Fibroblast of skin of left biceps (primary cell): ENCODE measurements at regions not wholly inside any gene's neighbourhood (a gene's known extent, or its start where the extent isn't known, plus 50 kb on each side); places are given as distances from the start of the nearest gene placed in this dataset.

Experiments used
- DNase-seq, 2 experiments: peaks; one replicate each; pipeline ENCODE4 v3.0.0-alpha.2; 2013; ENCODE audit warnings: low read depth in 2 of 2

- DNase-seq, result no peak
These were observed 93.2 kb upstream of the HS3ST5 start for GRCh38 chr6:114435985-114436384.

GRCh38 chr6:114432400-114432799 lies 89.6 kb upstream of the HS3ST5 start:
- no peak for DNase-seq

- no peak for DNase-seq
These were observed 88.8 kb upstream of the HS3ST5 start for GRCh38 chr6:114431641-114432040.

GRCh38 chr6:114430534-114431124 lies 87.8 kb upstream of the HS3ST5 start:
- no peak for DNase-seq

- DNase-seq, result no peak
These were observed 85.5 kb upstream of the HS3ST5 start for GRCh38 chr6:114428341-114428740.

GRCh38 chr6:114421199-114421598 lies 78.4 kb upstream of the HS3ST5 start:
- no peak for DNase-seq

GRCh38 chr6:114419175-114419574 lies 76.4 kb upstream of the HS3ST5 start:
- DNase-seq, result no peak

- no peak for DNase-seq
These were observed 75.6 kb upstream of the HS3ST5 start for GRCh38 chr6:114418304-114418972.

- no peak for DNase-seq
These were observed 64.7 kb upstream of the HS3ST5 start for GRCh38 chr6:114407426-114408035.

- DNase-seq, result no peak
These were observed 61.6 kb upstream of the HS3ST5 start for GRCh38 chr6:114404339-114404955.

- DNase-seq, result no peak
These were observed 61.0 kb upstream of the HS3ST5 start for GRCh38 chr6:114403858-114404257.

- DNase-seq, result no peak
These were observed 55.7 kb upstream of the HS3ST5 start for GRCh38 chr6:114398481-114398880.
